ENCODE measurements at regions not wholly inside any gene's neighbourhood (a gene's known extent, or its start where the extent isn't known, plus 50 kb on each side); places are given as distances from the start of the nearest gene placed in this dataset.

- TF ChIP-seq SP1 (CRISPR knock-in tag; IDR thresholded peaks at IDR 0.05) (no peak), ZHX1 (conservative IDR thresholded peaks at IDR 0.05; ENCODE audit: low read length) (no peak), ETV1 (tag; conservative IDR thresholded peaks at IDR 0.05; ENCODE audit: low read depth) (no peak), HNRNPK (IDR thresholded peaks at IDR 0.05; ENCODE audit: low read depth, low read length, poor library complexity, severe bottlenecking) (no peak)
Measured at GRCh38 chr4:54495091-54495490, 162.7 kb upstream of the KIT start.
